ENCODE measurements at regions not wholly inside any gene's neighbourhood (a gene's known extent, or its start where the extent isn't known, plus 50 kb on each side); places are given as distances from the start of the nearest gene placed in this dataset.

- Histone ChIP-seq H2AFZ (ENCODE audit: low read length) (no peak overlapping the region), H3K36me3 (ENCODE audit: control insufficient read depth, insufficient read depth, low read length) (no peaks in the 10 kb centered on the region), H4K20me1 (ENCODE audit: control insufficient read depth, extremely low read depth, insufficient read depth, low read length) (no peaks in the 10 kb centered on the region), H3K4me3 (replicated peaks in 1 of 4; ENCODE audit: control extremely low read depth in 1 of 4, insufficient read depth in 1 of 4, low read depth in 3 of 4, low read length in 4 of 4) (no peak overlapping the region), H3K27ac (ENCODE audit: insufficient read depth, low read length) (no peak overlapping the region), H3K79me2 (ENCODE audit: control insufficient read depth, insufficient read depth, low read length) (no peaks in the 10 kb centered on the region), H3K9ac (ENCODE audit: insufficient read depth, low read length) (no peak overlapping the region), H3K4me2 (ENCODE audit: extremely low read depth, insufficient read depth, low read length) (no peak overlapping the region), H3K9me3 (ENCODE audit: control insufficient read depth, insufficient read depth, low read depth, low read length) (no peaks in the 10 kb centered on the region), H3K4me1 (ENCODE audit: control insufficient read depth, extremely low read depth, insufficient read depth, low read length) (no peaks in the 10 kb centered on the region), H3K27me3 (ENCODE audit: control insufficient read depth, insufficient read depth, low read length) (no peaks in the 10 kb centered on the region)
- DNase-seq (ENCODE audit: low read depth in 2 of 2), result no peak
- no peak for TF ChIP-seq CTCF (conservative IDR thresholded peaks at IDR 0.05 in 1 of 2, IDR thresholded peaks at IDR 0.05 in 1 of 2; ENCODE audit: low read depth in 1 of 2, low read length in 2 of 2)
- TF ChIP-seq EZH2 (IDR thresholded peaks at IDR 0.05; ENCODE audit: low read length, missing control alignments), result no peak
These were observed 420.0 kb upstream of the SALL3 start for GRCh38 chr18:78559584-78559983.

GRCh38 chr18:78561757-78562510 lies 417.7 kb upstream of the SALL3 start:
- Histone ChIP-seq H3K4me3 (replicated peaks in 1 of 4; ENCODE audit: control extremely low read depth in 1 of 4, insufficient read depth in 1 of 4, low read depth in 3 of 4, low read length in 4 of 4) (no peak overlapping the region), H3K4me2 (ENCODE audit: extremely low read depth, insufficient read depth, low read length) (no peak overlapping the region), H3K9me3 (ENCODE audit: control insufficient read depth, insufficient read depth, low read depth, low read length) (peaks cover 4% of the 10 kb centered on the region), H4K20me1 (ENCODE audit: control insufficient read depth, extremely low read depth, insufficient read depth, low read length) (no peaks in the 10 kb centered on the region), H3K79me2 (ENCODE audit: control insufficient read depth, insufficient read depth, low read length) (no peaks in the 10 kb centered on the region), H3K36me3 (ENCODE audit: control insufficient read depth, insufficient read depth, low read length) (no peaks in the 10 kb centered on the region), H2AFZ (ENCODE audit: low read length) (no peak overlapping the region), H3K27me3 (ENCODE audit: control insufficient read depth, insufficient read depth, low read length) (no peaks in the 10 kb centered on the region), H3K27ac (ENCODE audit: insufficient read depth, low read length) (no peak overlapping the region), H3K9ac (ENCODE audit: insufficient read depth, low read length) (no peak overlapping the region), H3K4me1 (ENCODE audit: control insufficient read depth, extremely low read depth, insufficient read depth, low read length) (no peaks in the 10 kb centered on the region)
- TF ChIP-seq EZH2 (IDR thresholded peaks at IDR 0.05; ENCODE audit: low read length, missing control alignments) (no peak), CTCF (conservative IDR thresholded peaks at IDR 0.05 in 1 of 2, IDR thresholded peaks at IDR 0.05 in 1 of 2; ENCODE audit: low read depth in 1 of 2, low read length in 2 of 2) (no peak)
- DNase-seq (ENCODE audit: low read depth in 2 of 2), result peak in 1 of 2 donors; percentile 20

- H3K9me3 ChIP-seq (ENCODE audit: control insufficient read depth, insufficient read depth, low read depth, low read length), result peaks cover 4% of the 10 kb centered on the region
These were observed 417.1 kb upstream of the SALL3 start for GRCh38 chr18:78562531-78562961.

More at GRCh38 chr18:78562531-78562961, 417.1 kb upstream of the SALL3 start:
- Histone ChIP-seq H3K4me2 (ENCODE audit: extremely low read depth, insufficient read depth, low read length) (no peak overlapping the region), H3K36me3 (ENCODE audit: control insufficient read depth, insufficient read depth, low read length) (no peaks in the 10 kb centered on the region), H4K20me1 (ENCODE audit: control insufficient read depth, extremely low read depth, insufficient read depth, low read length) (no peaks in the 10 kb centered on the region), H3K79me2 (ENCODE audit: control insufficient read depth, insufficient read depth, low read length) (no peaks in the 10 kb centered on the region), H3K27ac (ENCODE audit: insufficient read depth, low read length) (no peak overlapping the region), H3K4me1 (ENCODE audit: control insufficient read depth, extremely low read depth, insufficient read depth, low read length) (no peaks in the 10 kb centered on the region), H3K9ac (ENCODE audit: insufficient read depth, low read length) (no peak overlapping the region), H3K27me3 (ENCODE audit: control insufficient read depth, insufficient read depth, low read length) (no peaks in the 10 kb centered on the region), H3K4me3 (replicated peaks in 1 of 4; ENCODE audit: control extremely low read depth in 1 of 4, insufficient read depth in 1 of 4, low read depth in 3 of 4, low read length in 4 of 4) (no peak overlapping the region), H2AFZ (ENCODE audit: low read length) (no peak overlapping the region)
- TF ChIP-seq EZH2 (IDR thresholded peaks at IDR 0.05; ENCODE audit: low read length, missing control alignments), result no peak
- no peak for TF ChIP-seq CTCF (conservative IDR thresholded peaks at IDR 0.05 in 1 of 2, IDR thresholded peaks at IDR 0.05 in 1 of 2; ENCODE audit: low read depth in 1 of 2, low read length in 2 of 2)
- no peak for DNase-seq (ENCODE audit: low read depth in 2 of 2)

Measured in fibroblast of lung (primary cell).